NCI-H1105 (cell line): ENCODE measurements at regions not wholly inside any gene's neighbourhood (a gene's known extent, or its start where the extent isn't known, plus 50 kb on each side); places are given as distances from the start of the nearest gene placed in this dataset.
"Not testable (repeated sequence)": the region's sequence is repeated elsewhere in the genome, so short reads cannot be mapped to it uniquely, and the experiment has no call there.

Experiments
- DNase-seq: peaks from one replicate; lab custom pipeline; 2025; lab: John Stamatoyannopoulos, UW

- DNase-seq: peak; percentile 80
Observed at GRCh38 chr1:195745189-195746010, 862.8 kb downstream of the KCNT2 start.

DNA sequence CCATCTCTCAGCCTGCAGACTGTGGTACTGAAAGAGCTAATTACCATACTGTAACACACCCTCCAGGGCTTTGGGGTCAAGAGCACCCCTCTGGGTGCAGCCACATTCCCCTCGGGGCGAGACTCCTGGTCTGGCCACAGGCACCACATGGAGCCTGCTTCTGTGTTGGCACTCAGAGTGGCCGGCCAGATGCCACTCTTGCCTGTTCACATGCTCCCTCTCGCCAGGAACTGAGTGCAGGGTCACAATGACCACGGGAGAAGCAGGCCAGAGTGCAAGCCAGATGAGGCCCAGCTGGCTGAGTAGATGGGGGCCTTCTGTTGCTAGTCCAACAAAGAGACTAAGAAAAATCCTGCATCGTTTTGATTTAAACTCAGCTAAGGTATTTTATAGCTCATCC, 864.0 kb downstream of the KCNT2 start:
- no peak for DNase-seq

DNA sequence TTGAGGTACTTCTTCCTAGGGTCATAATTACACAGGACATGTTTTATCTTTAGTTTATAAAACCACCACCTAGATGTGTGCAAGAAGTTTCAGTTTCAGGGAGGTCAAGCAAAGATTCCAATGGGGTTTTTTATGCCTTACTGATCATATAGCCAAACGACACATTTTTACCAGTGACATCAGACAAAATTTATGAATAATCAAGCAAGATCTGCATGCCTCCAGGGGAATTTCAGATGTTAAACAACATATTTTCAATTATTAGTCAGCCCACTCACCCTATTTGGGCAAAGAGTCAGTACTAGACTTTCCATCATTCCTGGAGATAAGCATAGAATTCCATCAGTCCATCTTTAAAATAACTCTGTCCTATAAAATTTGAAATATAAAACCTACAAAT, 867.4 kb downstream of the KCNT2 start:
- no peak for DNase-seq

GRCh38 chr1:195738966-195739650, 869.1 kb downstream of the KCNT2 start:
- DNase-seq: no peak

GRCh38 chr1:195735140-195735539, 873.1 kb downstream of the KCNT2 start:
- no peak for DNase-seq

- DNase-seq: no peak
Observed at GRCh38 chr1:195733826-195734225, 874.4 kb downstream of the KCNT2 start.

- no peak for DNase-seq
Observed at GRCh38 chr1:195733408-195733807, 874.8 kb downstream of the KCNT2 start.

- DNase-seq: no peak
Observed at GRCh38 chr1:195731385-195731784, 876.9 kb downstream of the KCNT2 start.

DNA sequence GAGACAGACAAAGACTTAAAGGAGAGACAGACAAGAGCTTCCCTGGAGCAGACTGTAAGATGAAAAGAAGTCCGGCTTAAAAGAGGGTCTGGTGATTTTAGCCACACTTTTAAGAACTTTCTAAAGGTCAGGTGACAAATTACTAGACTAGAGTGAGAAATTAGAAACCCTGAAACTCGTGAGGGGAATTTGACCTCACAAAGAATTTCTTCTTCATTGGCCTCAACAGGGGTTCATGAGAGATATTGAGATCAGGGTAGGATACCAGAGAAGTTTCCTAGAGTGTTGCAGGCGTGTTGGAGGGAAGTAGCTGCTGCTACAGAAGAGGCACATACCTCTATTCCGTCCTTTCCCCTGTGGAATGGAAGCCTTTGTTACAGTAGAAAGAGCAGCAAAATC, 884.4 kb downstream of the KCNT2 start:
- DNase-seq: no peak

GRCh38 chr1:195722852-195723795, 885.1 kb downstream of the KCNT2 start:
- DNase-seq: not testable (repeated sequence)

DNA sequence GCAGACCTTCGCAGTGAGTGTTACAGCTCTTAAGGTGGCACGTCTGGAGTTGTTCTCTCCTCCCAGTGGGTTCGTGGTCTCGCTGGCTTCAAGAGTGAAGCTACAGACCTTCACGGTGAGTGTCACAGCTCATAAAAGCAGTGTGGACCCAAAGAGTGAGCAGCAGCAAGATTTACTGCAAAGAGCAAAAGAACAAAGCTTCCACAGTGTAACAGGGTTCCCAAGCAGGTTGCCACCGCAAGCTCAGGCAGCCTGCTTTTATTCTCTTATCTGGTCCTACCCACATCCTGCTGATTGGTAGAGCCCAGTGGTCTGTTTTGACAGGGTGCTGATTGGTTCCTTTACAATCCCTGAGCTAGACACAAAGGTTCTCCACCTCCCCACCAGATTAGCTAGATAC, 886.1 kb downstream of the KCNT2 start:
- not testable (repeated sequence) for DNase-seq

GRCh38 chr1:195721210-195721971, 886.8 kb downstream of the KCNT2 start:
- no peak for DNase-seq

DNA sequence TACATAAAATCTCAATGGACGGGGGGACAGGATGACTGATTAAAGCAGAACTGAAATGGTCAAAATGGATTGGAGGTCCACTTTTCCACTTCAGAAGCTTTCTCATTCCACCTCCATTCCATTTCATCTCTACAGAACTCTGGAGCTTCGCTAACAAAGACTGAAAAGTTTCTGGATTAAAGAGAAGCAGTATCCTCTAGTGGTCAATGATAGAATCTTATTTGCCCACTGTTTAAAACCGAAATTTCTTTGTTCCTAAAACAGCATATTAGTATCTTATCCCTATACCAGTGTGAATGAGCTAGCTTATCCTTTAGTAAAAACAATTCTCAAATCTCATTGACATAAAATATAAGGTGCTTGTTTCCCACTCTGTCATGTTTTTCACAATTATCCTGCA, 890.6 kb downstream of the KCNT2 start:
- no peak for DNase-seq

DNA sequence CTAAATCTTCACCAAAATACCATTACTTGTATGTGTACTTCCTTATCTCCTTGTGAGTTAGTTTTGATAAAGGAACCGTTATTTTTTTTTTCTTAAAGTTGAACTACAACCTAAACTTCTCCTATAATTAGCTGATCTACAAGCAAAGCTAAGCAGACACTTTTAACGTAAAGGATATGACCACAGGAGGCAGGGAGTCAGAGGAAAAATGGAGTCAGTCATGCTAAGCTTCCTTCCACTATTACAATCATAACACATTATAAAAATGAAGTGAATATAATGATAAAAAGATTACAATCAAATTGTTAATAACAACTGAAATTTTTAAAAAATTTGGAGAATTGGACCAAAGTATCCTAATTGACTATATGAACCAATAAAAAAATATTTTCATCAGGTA, 892.6 kb downstream of the KCNT2 start:
- no peak for DNase-seq

DNA sequence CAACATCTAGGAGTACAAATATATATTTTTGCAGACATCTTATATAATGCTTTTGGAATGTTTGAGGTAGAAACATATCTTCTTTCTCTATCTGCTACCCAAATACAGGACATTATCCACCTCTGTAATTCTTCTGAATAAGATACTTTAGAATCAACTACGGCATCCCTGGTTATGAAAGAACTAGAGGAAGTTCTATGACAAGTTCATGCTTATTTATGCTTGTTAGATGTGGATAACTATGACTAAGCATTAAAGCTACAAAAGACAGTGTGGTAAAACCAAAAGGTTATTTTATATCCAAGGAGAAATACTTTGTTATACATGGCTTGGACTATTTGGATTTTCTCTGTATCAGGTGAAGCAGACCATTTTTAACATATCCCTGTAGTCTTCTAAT, 894.0 kb downstream of the KCNT2 start:
- no peak for DNase-seq

GRCh38 chr1:195709821-195710220, 898.4 kb downstream of the KCNT2 start:
- no peak for DNase-seq

DNA sequence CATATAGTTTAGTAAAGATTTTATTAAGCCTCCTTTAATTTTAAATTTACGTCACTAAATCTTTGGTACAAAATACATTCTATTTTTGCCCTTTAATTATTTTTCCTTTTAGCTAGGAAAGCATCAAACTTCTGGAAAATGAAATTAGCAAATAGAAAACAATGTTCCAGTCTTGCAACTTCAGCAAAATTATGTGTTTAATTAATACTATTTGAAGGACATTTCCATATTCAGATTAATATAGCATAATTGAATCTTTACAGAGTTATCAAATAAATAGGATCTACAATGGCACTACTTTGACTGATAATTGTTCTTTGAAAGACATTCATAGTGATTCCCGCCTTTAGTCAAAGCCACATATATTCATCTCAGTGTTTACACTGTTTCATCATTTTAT, 904.2 kb downstream of the KCNT2 start:
- DNase-seq: no peak

- no peak for DNase-seq
Observed at GRCh38 chr1:195701149-195701548, 907.1 kb downstream of the KCNT2 start.

DNA sequence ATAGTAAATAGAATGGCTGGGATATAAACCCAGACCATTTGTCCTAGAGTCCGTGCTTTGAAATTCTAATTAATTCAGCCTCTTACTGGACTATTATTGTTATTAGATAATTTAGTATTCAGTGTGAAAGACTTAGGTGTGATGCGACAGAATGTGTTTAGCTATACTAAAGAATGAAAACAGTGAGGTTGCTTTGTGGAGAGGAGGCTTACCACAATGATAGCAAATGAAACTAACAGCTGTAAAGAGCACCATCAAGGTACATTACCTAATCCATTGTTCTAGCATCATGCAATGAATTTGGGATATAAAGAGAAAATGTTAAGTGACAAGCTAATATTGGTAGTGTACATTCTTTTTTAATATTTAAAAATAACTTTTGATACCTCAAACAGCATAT, 911.1 kb downstream of the KCNT2 start:
- DNase-seq: no peak

GRCh38 chr1:195686764-195687163, 921.5 kb downstream of the KCNT2 start:
- DNase-seq: no peak

DNA sequence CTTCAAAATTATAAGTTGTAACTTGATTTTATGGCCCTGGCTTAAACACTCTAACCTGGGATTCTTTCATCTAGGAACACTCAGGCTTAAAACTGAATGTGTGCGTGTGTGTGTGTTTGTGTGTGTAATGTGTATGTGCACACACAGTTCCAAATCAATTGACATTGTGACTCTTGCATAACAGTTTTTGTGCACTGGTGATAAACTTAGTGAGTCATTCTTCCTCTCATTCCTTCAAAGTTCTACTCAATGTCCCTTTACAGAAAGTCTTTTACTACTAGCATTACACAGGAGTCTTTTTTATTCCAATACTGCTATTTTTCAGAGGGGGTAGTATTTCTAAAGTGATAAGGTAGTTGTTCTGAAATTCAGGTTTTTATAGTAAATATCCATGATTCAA, 943.6 kb downstream of the KCNT2 start:
- no peak for DNase-seq
